HEK293 (cell line): ENCODE measurements at regions not wholly inside any gene's neighbourhood (a gene's known extent, or its start where the extent isn't known, plus 50 kb on each side); places are given as distances from the start of the nearest gene placed in this dataset.

Experiments used
- CTCF ChIP-seq: fragments of 450-650 bp; formaldehyde crosslinking; IDR thresholded peaks from 2 replicates; pipeline ENCODE4 v1.5.1; 2016; ENCODE audit warnings: missing biosample characterization, missing genetic modification characterization
- KLF7 ChIP-seq: fragments of 450-650 bp; formaldehyde crosslinking; IDR thresholded peaks from 2 replicates; pipeline ENCODE4 v1.5.1; 2016; ENCODE audit warnings: missing biosample characterization, missing genetic modification characterization, borderline replicate concordance
- OSR2 ChIP-seq: fragments of 450-650 bp; formaldehyde crosslinking; IDR thresholded peaks from 2 replicates; pipeline ENCODE4 v1.5.1; 2016; ENCODE audit warnings: missing biosample characterization, missing genetic modification characterization
- ZNF133 ChIP-seq: fragments of 450-650 bp; formaldehyde crosslinking; IDR thresholded peaks from 2 replicates; pipeline ENCODE4 v1.5.1; 2016; ENCODE audit warnings: missing biosample characterization, missing genetic modification characterization
- ZNF148 ChIP-seq: fragments of 450-650 bp; formaldehyde crosslinking; IDR thresholded peaks from 2 replicates; pipeline ENCODE4 v1.5.0; 2017; ENCODE audit warnings: missing biosample characterization, missing genetic modification characterization, borderline replicate concordance
- ZNF239 ChIP-seq: fragments of 450-650 bp; formaldehyde crosslinking; IDR thresholded peaks from 2 replicates; pipeline ENCODE4 v1.5.1; 2016; ENCODE audit warnings: missing biosample characterization, missing genetic modification characterization
- ZNF24 ChIP-seq: fragments of 450-650 bp; formaldehyde crosslinking; IDR thresholded peaks from 2 replicates; pipeline ENCODE4 v1.5.1; 2016; ENCODE audit warnings: missing biosample characterization, missing genetic modification characterization
- ZNF274 ChIP-seq, 2 experiments: fragments of 200-500 bp in 1 of 2; fragments of 450-650 bp in 1 of 2; sonication (Bioruptor generic) in 1 of 2; formaldehyde crosslinking in 1 of 2; IDR thresholded peaks; 2 replicates each; pipeline versions ENCODE4 v1.5.1 to v1.6.1; 2014 to 2016; ENCODE audit warnings: borderline replicate concordance in 1 of 2, inconsistent platforms in 1 of 2, low read length in 1 of 2, missing biosample characterization in 1 of 2, missing genetic modification characterization in 1 of 2
- ZNF280D ChIP-seq: fragments of 450-650 bp; formaldehyde crosslinking; IDR thresholded peaks from 2 replicates; pipeline ENCODE4 v1.5.1; 2016; ENCODE audit warnings: missing biosample characterization, missing genetic modification characterization
- ZNF292 ChIP-seq: fragments of 450-650 bp; formaldehyde crosslinking; IDR thresholded peaks from 2 replicates; pipeline ENCODE4 v1.5.1; 2016; ENCODE audit warnings: low read depth, missing biosample characterization, missing genetic modification characterization, borderline replicate concordance
- ZNF350 ChIP-seq: fragments of 450-650 bp; formaldehyde crosslinking; IDR thresholded peaks from 2 replicates; pipeline ENCODE4 v1.5.0; 2017; ENCODE audit warnings: missing biosample characterization, mild to moderate bottlenecking, missing genetic modification characterization
- ZNF707 ChIP-seq: fragments of 450-650 bp; formaldehyde crosslinking; IDR thresholded peaks from 2 replicates; pipeline ENCODE4 v1.5.1; 2016; ENCODE audit warnings: missing biosample characterization, missing genetic modification characterization
- ZNF76 ChIP-seq: fragments of 450-650 bp; formaldehyde crosslinking; IDR thresholded peaks from 2 replicates; pipeline ENCODE4; 2016; ENCODE audit warnings: low read depth, missing biosample characterization, missing genetic modification characterization, borderline replicate concordance
- ZSCAN5A ChIP-seq: fragments of 450-650 bp; formaldehyde crosslinking; IDR thresholded peaks from 2 replicates; pipeline ENCODE4 v1.5.1; 2016; ENCODE audit warnings: missing biosample characterization, missing genetic modification characterization

- no peak for TF ChIP-seq ZNF148
- no peak for TF ChIP-seq CTCF (tag by site-specific recombination)
- no peak for TF ChIP-seq ZNF280D
- TF ChIP-seq ZNF24 (tag by site-specific recombination) = no peak
- TF ChIP-seq OSR2 (tag by site-specific recombination) = no peak
- TF ChIP-seq ZNF76 (tag by site-specific recombination) = no peak
- no peak for TF ChIP-seq ZSCAN5A
- TF ChIP-seq ZNF707 (tag by site-specific recombination) = no peak
- no peak for TF ChIP-seq ZNF350 (tag by site-specific recombination)
- no peak for TF ChIP-seq ZNF239 (tag by site-specific recombination)
- TF ChIP-seq ZNF274 (IDR thresholded peaks at IDR 0.05; ENCODE audit: low read length) = no peak
- no peak for TF ChIP-seq ZNF274 (tag by site-specific recombination; IDR thresholded peaks at IDR 0.05; ENCODE audit: borderline replicate concordance)
- TF ChIP-seq ZNF292 = no peak
- no peak for TF ChIP-seq KLF7 (tag by site-specific recombination)
- TF ChIP-seq ZNF133 (tag by site-specific recombination) = no peak
Observed at GRCh38 chr11:115561116-115561515, 56.9 kb upstream of the CADM1 start.
